ENCODE measurements at regions not wholly inside any gene's neighbourhood (a gene's known extent, or its start where the extent isn't known, plus 50 kb on each side); places are given as distances from the start of the nearest gene placed in this dataset.

DNA sequence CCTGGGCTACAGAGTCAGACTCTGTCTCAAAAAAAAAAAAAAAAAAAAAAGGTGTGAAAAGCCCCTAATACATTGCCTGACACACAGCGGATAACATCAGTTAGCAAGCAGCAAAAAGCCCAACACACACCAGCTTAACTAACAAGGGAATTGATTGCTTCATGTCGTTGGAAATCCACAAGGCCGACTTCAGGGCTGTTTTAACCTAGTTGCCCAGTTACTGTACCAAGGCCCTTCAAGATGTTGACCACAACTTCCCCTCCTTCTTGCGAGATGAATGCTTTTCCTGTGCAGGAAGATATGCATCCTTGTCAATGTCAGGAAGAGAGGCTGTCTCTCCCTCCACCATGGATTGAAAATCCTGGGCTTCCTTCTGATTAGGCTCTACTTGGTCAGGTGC lies 202.9 kb downstream of the MIB1 start:
- TF ChIP-seq, protein P1, sequence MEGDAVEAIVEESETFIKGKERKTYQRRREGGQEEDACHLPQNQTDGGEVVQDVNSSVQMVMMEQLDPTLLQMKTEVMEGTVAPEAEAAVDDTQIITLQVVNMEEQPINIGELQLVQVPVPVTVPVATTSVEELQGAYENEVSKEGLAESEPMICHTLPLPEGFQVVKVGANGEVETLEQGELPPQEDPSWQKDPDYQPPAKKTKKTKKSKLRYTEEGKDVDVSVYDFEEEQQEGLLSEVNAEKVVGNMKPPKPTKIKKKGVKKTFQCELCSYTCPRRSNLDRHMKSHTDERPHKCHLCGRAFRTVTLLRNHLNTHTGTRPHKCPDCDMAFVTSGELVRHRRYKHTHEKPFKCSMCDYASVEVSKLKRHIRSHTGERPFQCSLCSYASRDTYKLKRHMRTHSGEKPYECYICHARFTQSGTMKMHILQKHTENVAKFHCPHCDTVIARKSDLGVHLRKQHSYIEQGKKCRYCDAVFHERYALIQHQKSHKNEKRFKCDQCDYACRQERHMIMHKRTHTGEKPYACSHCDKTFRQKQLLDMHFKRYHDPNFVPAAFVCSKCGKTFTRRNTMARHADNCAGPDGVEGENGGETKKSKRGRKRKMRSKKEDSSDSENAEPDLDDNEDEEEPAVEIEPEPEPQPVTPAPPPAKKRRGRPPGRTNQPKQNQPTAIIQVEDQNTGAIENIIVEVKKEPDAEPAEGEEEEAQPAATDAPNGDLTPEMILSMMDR (IDR thresholded peaks at IDR 0.05) = no peak
- TF ChIP-seq POLR2A (IDR thresholded peaks at IDR 0.05) = no peak
